CD4-positive, alpha-beta T cell (primary cell): ENCODE measurements at regions not wholly inside any gene's neighbourhood (a gene's known extent, or its start where the extent isn't known, plus 50 kb on each side); places are given as distances from the start of the nearest gene placed in this dataset.

ENCODE experiments used
- ATAC-seq: fragments of 200-7000 bp; cut with Tn5 transposase; one replicate; pipeline ENCODE4 v1.10.0; 2022; ENCODE audit warnings: mild to moderate bottlenecking; ENCODE audit not compliant: poor library complexity
- CTCF ChIA-PET: fragments of 350-600 bp; sonication (Branson Sonifier 250); formaldehyde crosslinking; loops from one replicate; lab custom pipeline; 2021; ENCODE audit warnings: antibody characterized with exemption, inconsistent platforms; lab: Charles Lee
- POLR2A ChIA-PET: fragments of 350-600 bp; sonication (Branson Sonifier 250); formaldehyde crosslinking; loops from one replicate; lab custom pipeline; 2021; ENCODE audit warnings: antibody characterized with exemption, inconsistent platforms; lab: Charles Lee
- DNase-seq, 14 experiments: peaks; one replicate each; pipeline ENCODE4 v3.0.0-alpha.2; 2013 to 2020; ENCODE audit warnings: mixed read lengths in 2 of 14
- H3K27ac ChIP-seq, 2 donors: one replicate each; pipeline versions ENCODE4 v1.5.1 to v1.7.0; 2013; ENCODE audit warnings: low read length in 2 of 2, low read depth in 1 of 2, mild to moderate bottlenecking in 1 of 2
- H3K27me3 ChIP-seq, 2 experiments: 1 replicate in 1 of 2; 2 replicates in 1 of 2; pipeline versions ENCODE4 v1.6.1 to v1.7.0; 2013; ENCODE audit warnings: low read length in 2 of 2, control low read depth in 1 of 2, mild to moderate bottlenecking in 1 of 2, moderate library complexity in 1 of 2; ENCODE audit not compliant: insufficient read depth in 2 of 2, control insufficient read depth in 1 of 2
- H3K36me3 ChIP-seq: one replicate; pipeline ENCODE4 v1.6.1; 2013; ENCODE audit warnings: low read length, control low read depth; ENCODE audit not compliant: insufficient read depth
- H3K4me1 ChIP-seq: one replicate; pipeline ENCODE4 v1.6.1; 2013; ENCODE audit warnings: low read length, control low read depth; ENCODE audit not compliant: insufficient read depth
- H3K4me3 ChIP-seq: one replicate; pipeline ENCODE4 v1.5.1; 2013; ENCODE audit warnings: mild to moderate bottlenecking, low read length, moderate library complexity
- H3K9me3 ChIP-seq, 2 experiments: 1 replicate in 1 of 2; 2 replicates in 1 of 2; pipeline versions ENCODE4 v1.6.1 to v1.7.0; 2013; ENCODE audit warnings: low read length in 2 of 2, mild to moderate bottlenecking in 2 of 2, control low read depth in 1 of 2, moderate library complexity in 1 of 2; ENCODE audit not compliant: control insufficient read depth in 1 of 2, insufficient read depth in 1 of 2
- H3K27ac Mint-ChIP-seq: one replicate; pipeline ENCODE4 v1.8.0; 2020; ENCODE audit warnings: mixed read lengths
- H3K27me3 Mint-ChIP-seq: one replicate; pipeline ENCODE4 v1.8.0; 2021; ENCODE audit warnings: mixed read lengths
- H3K36me3 Mint-ChIP-seq: one replicate; pipeline ENCODE4 v1.8.0; 2021; ENCODE audit warnings: low read depth, mixed read lengths
- H3K4me1 Mint-ChIP-seq: one replicate; pipeline ENCODE4 v1.8.0; 2021; ENCODE audit warnings: low read depth, mixed read lengths
- H3K4me3 Mint-ChIP-seq: one replicate; pipeline ENCODE4 v1.8.0; 2020; ENCODE audit warnings: mild to moderate bottlenecking, mixed read lengths
- H3K9me3 Mint-ChIP-seq: one replicate; pipeline ENCODE4 v1.8.0; 2020; ENCODE audit warnings: mixed read lengths
- intact Hi-C, 2 experiments: fragments of 100-400 bp; cut with DNase I in 1 of 2; cut with micrococcal nuclease in 1 of 2; formaldehyde crosslinking; loops; one replicate each; pipeline versions ENCODE4 v1.15.1 to v1.9.0; 2023 to 2025; cut with DNase I, micrococcal nuclease
- TF ChIP-seq, protein P1 (sequence below): fragments of 200-600 bp; IDR thresholded peaks from one replicate; pipeline ENCODE4 v1.8.0; 2022; ENCODE audit warnings: antibody characterized with exemption, mild to moderate bottlenecking

DNA sequence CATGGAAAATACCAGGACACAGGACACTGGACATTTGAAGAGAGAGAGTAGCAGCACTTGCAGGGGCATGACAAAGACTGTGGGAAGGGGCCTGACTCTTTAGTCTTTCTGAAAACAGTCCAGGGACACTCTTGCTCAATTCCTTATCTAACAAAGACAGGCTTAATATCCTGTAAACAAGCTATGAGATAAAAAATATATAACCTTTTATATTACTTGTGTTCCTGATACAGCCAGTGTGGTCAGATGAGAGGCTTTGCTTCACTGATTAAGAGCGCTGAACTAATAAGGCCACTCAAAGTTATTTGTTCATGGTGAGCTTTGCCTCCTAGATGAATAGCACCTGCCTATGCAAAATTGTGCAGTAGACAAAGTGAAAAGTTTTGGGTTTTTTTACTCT is 518.7 kb downstream of the LRRC70 start:
- Mint-ChIP-seq H3K9me3 (no peaks in the 10 kb centered on the region), H3K4me3 (no peak overlapping the region), H3K27ac (no peak overlapping the region), H3K4me1 (no peaks in the 10 kb centered on the region), H3K36me3 (no peaks in the 10 kb centered on the region), H3K27me3 (no peaks in the 10 kb centered on the region)
- intact Hi-C loops: no loop called here
- H3K4me3 ChIP-seq: no peak overlapping the region
- no peak overlapping the region for H3K27ac ChIP-seq
- no peaks in the 10 kb centered on the region for H3K9me3 ChIP-seq
- CTCF ChIA-PET: no interaction called here
- ATAC-seq: no peak
- H3K36me3 ChIP-seq: no peaks in the 10 kb centered on the region
- POLR2A ChIA-PET: no interaction called here
- no peaks in the 10 kb centered on the region for H3K27me3 ChIP-seq
- TF ChIP-seq, protein P1, sequence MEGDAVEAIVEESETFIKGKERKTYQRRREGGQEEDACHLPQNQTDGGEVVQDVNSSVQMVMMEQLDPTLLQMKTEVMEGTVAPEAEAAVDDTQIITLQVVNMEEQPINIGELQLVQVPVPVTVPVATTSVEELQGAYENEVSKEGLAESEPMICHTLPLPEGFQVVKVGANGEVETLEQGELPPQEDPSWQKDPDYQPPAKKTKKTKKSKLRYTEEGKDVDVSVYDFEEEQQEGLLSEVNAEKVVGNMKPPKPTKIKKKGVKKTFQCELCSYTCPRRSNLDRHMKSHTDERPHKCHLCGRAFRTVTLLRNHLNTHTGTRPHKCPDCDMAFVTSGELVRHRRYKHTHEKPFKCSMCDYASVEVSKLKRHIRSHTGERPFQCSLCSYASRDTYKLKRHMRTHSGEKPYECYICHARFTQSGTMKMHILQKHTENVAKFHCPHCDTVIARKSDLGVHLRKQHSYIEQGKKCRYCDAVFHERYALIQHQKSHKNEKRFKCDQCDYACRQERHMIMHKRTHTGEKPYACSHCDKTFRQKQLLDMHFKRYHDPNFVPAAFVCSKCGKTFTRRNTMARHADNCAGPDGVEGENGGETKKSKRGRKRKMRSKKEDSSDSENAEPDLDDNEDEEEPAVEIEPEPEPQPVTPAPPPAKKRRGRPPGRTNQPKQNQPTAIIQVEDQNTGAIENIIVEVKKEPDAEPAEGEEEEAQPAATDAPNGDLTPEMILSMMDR: no peak
- H3K4me1 ChIP-seq: no peaks in the 10 kb centered on the region
- no peak for DNase-seq

DNA sequence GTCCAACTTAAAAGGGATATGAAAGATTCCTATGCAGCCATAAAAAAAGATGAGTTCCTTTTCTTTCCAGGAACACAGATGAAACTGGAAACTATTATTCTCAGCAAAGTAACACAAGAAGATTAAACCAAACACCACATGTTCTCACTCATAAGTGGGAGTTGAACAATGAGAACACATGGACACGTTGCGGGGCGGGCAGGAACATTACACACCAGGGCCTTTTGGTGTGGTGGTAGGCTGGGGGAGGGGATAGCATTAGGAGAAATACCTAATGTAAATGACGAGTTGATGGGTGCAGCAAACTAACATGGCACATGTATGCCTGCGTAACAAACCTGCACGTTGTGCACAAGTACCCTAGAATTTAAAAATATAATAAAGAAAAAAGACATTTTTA is 516.1 kb downstream of the LRRC70 start:
- ATAC-seq: no peak

DNA sequence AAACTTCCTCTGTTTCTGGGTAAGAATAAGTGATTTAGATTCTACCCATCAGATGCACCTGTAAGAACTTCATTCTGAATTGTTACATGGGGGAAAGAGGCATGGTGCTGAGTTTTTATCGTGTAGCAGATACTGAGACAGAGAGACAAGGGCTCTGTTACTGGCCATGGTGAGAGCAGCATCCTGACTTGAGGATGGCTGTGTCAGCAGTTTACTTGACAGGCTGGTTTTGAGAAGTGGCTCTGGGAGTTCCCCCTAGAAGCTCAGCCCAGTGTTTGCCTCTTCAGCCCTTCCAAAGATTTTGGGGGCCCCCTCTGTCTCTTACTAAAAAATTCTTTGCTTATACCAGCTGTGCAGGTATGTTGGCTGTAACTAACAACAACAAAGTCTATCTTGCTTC is 510.5 kb downstream of the LRRC70 start:
- ChIA-PET CTCF (no interaction called here), POLR2A (no interaction called here)
- Mint-ChIP-seq H3K4me1 (no peaks in the 10 kb centered on the region), H3K27me3 (no peaks in the 10 kb centered on the region), H3K4me3 (no peak overlapping the region), H3K36me3 (no peaks in the 10 kb centered on the region), H3K9me3 (peaks cover 3% of the 10 kb centered on the region), H3K27ac (no peak overlapping the region)
- H3K4me1 ChIP-seq: no peaks in the 10 kb centered on the region
- no peak for ATAC-seq
- H3K9me3 ChIP-seq: peaks cover 0 to 17% of the 10 kb centered on the region in 2 experiments
- H3K27me3 ChIP-seq: no peaks in the 10 kb centered on the region
- no peak overlapping the region for H3K27ac ChIP-seq
- DNase-seq: no peak
- TF ChIP-seq, protein P1: no peak
- H3K4me3 ChIP-seq: no peak overlapping the region
- intact Hi-C loops: no loop called here
- no peaks in the 10 kb centered on the region for H3K36me3 ChIP-seq

More for the DNA sequence above, 516.1 kb downstream of the LRRC70 start:
- TF ChIP-seq, protein P1: no peak
- ChIA-PET CTCF (no interaction called here), POLR2A (no interaction called here)
- Histone ChIP-seq H3K36me3 (no peaks in the 10 kb centered on the region), H3K27ac (no peak overlapping the region), H3K27me3 (no peaks in the 10 kb centered on the region), H3K4me1 (no peaks in the 10 kb centered on the region), H3K9me3 (peaks cover 0 to 10% of the 10 kb centered on the region in 2 experiments), H3K4me3 (no peak overlapping the region)
- H3K36me3 Mint-ChIP-seq: no peaks in the 10 kb centered on the region
- intact Hi-C loops: no loop called here
- DNase-seq: no peak
- H3K4me3 Mint-ChIP-seq: no peak overlapping the region
- no peaks in the 10 kb centered on the region for H3K27me3 Mint-ChIP-seq
- H3K4me1 Mint-ChIP-seq: no peaks in the 10 kb centered on the region
- H3K9me3 Mint-ChIP-seq: no peaks in the 10 kb centered on the region
- no peak overlapping the region for H3K27ac Mint-ChIP-seq
